ENCODE measurements at regions not wholly inside any gene's neighbourhood (a gene's known extent, or its start where the extent isn't known, plus 50 kb on each side); places are given as distances from the start of the nearest gene placed in this dataset.

DNA sequence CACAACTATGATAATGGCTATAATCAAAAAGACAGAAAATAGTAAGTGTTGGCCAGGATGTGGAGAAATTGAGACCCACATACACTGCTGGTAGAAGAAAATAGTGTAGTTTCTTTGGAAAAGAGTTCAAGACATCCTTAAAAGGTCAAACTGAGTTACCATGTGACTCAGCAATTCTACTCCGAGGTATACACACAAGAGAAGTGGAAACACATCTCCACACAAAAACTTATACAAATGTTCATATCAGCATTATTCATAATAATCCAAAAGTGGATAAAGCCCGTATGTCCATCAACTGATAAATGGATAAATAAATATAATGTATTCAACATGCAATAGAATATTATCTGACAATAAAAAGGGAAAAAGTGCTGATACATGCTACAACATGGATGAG lies 532.2 kb downstream of the NR2F1-AS1 start:
- DNase-seq = no peak

DNA sequence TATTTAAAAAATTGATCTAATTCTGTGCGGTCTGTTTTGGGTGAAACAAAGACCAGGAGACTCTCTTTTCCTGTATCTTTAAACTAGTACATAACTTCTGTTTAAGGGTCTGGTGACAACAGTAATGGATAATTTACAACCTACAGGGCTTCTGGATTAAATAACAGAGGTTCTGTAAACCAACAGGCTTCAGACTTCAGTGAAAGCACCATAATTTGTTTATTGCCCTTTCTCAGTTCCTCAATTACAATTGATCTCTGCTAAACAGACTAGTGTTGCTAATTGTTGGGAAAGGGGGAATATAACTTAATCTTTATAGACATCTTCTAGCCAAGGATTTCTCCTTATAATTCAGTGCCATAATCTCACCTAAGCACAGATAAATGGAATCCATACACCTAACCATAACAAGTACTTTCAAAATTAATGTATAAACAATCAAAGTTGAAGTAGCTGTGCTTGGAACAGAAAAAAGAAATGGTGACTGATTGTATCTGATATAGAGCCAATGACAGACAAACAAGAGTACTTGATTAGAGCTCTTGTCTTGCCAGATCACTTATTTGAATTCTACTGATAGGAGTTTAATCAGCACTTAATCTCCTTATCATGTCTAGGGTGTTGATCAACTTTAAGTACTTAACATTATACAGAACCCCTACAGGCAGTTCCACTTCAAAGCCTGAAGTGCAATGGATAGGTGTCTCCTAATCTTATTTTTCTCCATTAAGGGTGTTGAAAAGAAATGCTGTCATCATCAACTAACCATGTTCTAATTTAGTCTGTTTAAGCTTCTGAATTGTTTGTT lies 536.0 kb downstream of the NR2F1-AS1 start:
- DNase-seq = no peak

DNA sequence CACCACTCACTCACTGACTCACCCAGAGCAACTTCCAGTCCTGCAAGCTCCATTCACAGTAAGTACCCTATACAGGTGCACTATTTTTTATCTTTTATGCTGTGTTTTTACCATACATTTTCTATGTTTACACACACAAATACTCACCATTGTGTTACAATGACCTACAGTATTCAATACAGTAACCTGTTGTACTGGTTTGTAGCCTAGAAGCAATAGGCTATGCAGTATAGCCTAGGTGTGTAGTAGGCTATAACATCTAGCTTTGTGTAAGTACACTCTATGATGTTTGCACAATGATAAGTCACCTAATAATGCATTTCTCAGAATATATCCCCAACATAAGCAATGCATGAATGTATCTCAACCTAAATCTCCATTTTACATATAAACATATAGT lies 541.1 kb downstream of the NR2F1-AS1 start:
- no peak for DNase-seq

DNA sequence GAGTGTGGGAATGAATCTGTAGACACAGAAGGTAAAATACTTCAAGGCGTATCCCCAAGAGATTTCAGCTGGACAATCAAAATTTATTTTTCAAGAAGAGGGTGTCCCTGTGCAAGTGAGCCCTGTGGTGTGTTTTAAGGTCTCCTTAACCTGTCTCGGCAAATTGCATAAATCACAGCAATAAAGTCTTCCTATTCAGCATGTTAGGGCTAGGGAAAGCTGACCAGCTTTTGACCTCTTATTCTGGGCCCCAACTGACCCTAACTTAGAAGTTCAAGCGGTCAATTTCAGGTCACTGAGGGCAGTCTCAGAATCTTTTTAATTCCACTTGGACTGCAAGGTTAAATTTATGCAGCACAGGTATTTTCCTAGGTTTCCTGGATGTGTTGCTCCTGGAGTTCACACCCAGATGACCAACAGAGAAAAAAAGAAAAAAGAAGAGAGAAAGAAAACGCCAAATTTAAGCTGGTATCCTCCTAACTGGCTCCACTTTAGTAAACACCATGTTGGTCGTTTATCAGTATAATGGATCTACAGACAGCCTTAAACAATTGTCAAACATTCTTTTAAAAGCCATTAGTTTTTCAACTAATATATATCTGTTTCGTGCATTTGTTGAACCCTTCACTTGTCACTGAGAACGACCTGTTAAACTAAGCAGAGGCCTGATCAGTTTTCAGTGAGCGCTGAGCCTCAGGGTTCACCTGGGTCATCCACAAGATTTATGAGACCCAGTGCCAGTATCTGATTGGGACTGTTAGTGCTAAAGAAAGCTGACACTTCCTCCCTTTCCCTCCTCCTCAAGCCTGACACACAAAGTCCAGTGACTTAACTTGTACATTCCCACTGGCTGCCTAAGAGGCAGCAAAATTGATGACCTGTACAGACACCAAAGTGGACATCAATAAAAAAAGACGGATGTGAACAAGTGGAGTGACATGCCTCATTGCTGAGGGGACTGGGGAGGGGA lies 546.1 kb downstream of the NR2F1-AS1 start:
- no peak for DNase-seq

DNA sequence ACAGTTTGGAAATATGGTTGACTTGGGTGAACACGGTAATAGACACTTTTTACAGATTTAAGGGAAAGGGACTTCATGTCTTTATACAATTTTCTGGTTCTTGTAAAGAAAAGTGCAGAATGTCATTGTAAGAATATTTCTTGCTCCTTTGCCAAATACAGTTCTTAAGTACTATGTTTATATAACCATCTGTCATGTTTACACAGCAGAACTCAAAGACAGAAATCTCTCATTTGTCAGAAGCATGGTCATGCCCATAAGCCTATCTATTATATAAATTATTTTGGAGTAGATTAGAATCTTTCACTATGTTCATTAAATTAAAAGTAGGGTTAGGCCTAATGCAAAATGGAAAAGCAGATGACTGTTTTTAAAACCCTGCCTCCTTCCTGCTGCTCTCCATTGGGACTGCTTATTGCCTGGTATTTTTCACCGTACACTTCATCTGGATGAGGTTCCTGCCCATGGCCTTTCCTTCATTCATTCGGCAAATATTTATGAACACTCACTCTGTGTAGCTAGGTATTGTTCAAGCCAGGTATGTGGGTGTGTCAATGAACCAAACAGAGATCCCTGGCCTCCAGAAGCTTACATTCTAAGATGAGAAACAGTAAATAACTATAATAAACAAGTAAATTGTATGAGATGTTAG lies 558.1 kb downstream of the NR2F1-AS1 start:
- DNase-seq = no peak

DNA sequence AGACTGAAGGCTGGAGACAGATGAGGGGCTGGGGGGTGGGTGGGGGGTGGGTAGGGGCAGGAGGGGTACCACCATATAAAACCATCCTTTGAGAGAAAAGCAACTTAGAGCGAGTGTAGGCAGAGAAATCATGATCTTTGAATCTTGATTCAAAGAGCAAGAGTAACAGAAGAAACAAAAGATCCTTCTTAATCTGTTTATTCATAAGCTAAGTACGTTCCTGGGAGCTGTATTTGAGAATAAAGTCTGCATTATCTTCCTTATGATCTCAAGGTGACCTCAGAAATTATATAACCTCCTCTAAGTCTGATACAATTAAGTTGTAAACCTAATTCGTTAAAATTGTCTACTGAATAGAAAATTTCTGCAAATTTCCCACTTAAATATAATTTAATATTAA lies 558.8 kb downstream of the NR2F1-AS1 start:
- no peak for DNase-seq

DNA sequence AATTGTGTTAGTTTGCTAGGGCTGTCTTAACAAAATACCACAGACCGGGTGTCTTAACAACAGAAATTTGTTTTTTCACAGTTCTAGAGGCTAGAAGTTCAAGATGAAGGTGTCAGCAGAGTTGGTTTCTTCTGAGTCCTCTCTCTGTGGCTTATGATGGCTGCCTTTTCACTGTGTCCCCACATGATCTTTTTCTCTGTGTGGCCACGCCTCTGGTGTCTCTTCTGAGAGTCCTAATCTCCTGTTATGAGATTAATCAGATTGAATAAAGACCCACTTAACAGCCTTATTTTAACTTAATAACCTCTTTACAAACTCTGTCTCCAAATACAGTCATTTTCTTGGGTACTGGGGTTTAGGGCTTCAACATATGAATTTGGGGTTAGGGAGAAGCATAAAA lies 561.1 kb downstream of the NR2F1-AS1 start:
- DNase-seq = no peak

DNA sequence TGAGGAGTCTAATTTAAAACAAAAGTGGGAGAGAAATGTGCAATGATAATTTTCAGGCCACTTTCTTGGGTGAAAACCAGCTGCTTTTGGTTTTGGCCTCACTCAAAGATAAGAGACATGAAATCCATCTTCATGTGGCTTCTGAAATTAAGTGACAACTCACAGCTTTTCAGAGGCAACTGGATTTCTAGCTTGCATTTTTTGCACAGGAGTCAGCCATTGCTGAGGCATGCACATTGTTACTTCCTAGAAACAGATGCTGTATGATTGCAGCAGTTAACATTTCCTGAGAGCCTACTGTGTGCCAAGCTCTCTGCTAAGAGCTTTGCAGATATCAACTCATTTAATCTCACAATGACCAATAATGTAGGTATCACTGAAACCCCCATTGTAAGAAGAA lies 562.6 kb downstream of the NR2F1-AS1 start:
- DNase-seq = no peak

DNA sequence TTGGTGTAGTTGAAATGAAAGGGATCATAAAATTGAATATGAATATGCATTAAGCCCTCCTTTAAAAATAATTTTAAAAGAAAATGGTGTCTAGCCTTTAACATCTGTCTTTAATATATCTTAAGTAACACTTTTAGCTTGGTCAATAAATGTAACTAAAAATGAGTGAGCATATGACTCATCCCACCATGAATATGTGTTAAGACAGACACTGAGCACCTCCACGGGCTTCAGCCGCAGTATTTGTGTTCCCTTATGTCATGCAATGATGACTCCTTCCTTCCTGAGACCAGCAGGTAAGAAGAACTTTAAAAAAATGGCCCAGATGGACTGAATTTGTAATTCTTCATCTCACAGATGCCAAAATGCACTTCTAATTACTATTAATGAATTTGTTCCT lies 563.2 kb downstream of the NR2F1-AS1 start:
- DNase-seq = no peak

DNA sequence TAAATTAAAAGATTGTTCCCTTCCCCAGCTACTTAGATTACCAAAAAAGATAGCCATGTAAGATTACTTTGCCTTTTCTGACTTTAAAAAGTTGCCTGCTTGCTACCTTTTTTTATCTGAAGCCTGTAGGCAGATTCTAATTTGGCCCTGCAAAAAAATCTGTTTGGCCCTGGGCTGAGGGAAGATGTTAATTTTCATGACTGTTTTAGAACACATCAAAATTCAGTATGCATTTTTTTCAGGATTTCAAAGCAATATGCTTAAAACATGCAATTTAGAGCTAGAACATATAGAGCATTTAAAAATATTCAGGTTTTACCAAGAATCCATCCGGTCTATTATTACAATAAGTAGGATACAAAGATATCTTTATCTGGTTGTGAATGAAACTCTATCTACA lies 563.6 kb downstream of the NR2F1-AS1 start:
- no peak for DNase-seq

DNA sequence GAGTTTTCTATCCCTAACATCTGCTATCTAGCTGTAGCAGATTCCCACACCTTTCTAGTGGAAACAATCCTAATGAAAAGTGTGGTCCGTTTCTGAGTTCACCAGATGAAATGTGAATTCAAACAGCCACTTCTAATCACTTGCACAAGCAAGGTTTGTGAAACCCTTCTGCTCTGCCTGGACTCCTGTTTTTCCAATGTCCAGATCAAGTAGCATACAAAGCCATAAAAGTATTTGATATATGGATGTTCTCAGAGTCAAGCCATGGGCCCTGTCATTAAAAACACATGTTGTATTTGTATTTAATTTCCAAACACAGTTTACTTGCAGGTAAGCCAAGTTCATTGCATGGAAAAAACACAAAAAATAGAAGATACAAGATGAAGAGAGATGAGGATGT lies 570.4 kb downstream of the NR2F1-AS1 start:
- DNase-seq = no peak

DNA sequence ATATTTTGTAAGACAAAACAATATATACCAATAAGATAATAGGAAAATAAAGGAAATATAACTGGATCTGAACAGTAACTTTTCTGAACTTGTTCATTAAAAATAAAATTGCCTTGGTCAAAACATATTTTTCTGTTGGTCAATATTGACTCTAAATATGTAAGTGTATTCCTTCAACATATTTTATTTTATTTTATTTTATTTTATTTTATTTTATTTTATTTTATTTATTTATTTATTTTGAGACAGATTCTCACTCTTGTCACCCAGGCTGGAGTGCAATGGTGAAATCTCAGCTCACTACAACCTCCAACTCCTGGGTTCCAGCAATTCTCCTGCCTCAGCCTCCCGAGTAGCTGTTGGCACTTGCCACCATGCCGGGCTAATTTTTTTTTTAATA lies 571.0 kb downstream of the NR2F1-AS1 start:
- DNase-seq = no peak

DNA sequence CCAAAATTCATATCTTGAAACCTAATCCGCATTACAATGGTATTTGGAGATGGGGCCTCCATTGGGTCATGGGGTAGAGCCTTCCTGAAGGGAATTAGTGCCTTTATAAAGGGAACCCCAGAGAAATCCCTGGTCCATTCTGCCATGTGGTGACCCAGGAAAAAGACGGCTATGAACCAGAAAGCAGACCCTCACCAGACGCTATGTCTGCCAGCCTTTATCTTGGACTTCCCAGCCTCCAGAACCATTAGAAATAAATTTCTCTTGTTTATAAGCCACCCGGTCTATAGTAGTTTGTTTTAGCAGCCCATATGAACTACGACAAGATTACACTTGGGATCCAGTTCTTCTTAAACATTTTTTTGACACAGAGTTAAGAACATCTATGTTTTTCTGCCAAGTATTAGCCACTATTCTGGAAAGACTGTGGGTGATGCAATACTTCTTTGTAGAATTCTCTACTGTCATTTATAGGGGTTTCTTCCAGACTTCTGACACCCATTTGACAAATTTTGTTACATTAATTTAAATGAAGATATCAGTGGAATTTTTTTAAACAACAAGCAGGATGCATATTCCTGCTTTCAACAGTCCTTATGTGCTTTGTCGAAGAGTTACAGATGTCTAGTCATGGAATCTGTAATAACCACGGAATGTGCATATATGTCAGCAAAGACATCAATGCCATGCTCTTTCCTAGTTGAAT lies 572.4 kb downstream of the NR2F1-AS1 start:
- DNase-seq = no peak

DNA sequence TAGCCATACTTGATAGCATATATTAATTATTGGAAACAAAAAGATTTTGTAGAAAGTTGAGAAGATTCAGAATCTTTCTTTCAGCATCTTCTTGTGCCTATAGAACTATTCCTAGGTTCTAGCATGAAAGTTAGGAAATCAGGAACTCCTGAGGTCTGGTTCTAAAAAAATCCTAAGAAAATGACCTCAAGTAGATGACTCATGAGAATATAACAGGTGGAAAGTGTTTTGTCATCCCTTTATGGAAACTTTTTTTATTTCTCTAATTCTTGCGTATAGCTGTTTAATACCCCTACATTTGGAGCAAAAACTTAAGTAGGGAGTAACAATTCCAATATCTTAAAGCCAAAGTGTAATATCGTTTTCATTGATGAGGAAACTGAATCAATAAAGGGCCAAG lies 574.1 kb downstream of the NR2F1-AS1 start:
- DNase-seq = no peak

DNA sequence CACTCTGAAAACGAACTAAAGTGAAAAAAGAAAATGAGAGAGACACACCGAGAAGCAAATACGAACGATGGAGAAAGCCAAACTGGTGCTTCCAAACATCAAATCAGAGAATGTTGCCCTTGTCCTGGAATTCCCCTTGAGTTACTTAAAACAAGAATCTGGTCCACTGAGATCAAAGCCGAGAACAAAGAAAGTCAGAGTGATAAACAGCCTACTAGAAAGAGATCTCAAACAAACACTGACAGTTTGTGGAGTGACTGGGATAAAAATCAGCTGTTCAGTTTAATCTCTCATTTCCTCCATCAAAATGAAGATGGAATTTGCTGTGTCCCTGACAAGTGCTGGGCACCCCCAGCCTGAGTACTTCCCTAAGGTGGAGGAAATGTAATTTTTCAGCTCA lies 582.6 kb downstream of the NR2F1-AS1 start:
- DNase-seq = no peak

DNA sequence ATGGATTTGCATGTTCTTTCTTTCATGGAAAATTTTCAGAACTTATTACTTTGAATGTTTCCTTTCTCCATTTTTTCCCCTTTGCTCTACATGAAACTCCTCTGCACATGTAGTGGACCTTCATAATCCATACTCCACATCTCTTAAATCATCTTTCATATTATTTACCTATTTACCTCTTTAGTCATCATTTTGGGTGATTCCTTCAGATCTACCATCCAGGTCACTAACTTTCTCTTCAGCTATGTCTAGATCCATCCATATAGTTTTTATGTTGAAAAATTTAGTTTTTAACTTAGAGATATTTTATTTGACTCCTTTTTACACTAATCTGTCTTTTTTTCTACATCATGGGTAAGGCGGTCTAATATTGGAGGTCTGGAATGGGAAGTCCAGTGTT lies 586.6 kb downstream of the NR2F1-AS1 start:
- no peak for DNase-seq

DNA sequence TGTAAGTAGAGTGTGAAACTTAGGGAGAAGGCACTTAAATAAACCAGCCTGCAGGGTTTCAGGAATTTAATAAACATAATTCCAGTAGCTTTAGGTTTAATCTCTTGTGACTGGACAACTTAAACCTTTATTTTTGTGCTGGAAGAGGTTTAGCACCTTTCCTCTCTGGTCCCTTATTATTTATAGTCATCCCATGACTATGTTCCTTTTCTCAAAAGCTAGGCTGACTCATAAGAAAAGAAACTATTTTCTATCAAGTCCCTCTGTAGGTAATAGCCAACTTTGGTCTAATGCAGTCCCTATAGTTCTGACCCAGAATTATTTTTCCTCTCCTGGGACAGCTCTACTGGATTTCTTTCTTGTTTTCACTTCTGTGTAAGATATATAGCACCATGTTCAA lies 588.9 kb downstream of the NR2F1-AS1 start:
- DNase-seq = no peak

DNA sequence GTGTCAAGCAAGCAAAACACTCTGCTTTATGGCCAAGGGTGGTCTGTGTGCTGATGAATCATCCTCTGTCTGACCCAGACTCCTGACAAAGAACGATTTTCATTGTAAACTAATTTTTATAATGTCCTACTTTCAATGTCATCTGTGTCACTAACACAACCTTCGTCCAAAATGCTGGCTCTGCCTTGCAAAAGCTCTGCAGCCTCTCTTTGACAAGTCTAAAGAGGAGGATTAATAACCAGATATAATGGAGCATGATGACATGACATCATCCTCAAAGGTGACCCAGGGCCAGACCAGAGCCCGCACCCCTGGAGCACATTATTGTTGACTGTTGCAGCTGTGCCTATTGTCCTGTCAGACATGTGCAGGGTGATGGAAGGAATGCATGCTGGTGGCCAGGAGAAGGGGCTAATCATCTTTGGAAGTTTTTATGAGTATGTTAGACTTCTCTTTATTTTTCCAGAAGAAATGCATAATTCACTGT lies 589.4 kb downstream of the NR2F1-AS1 start:
- no peak for DNase-seq

DNA sequence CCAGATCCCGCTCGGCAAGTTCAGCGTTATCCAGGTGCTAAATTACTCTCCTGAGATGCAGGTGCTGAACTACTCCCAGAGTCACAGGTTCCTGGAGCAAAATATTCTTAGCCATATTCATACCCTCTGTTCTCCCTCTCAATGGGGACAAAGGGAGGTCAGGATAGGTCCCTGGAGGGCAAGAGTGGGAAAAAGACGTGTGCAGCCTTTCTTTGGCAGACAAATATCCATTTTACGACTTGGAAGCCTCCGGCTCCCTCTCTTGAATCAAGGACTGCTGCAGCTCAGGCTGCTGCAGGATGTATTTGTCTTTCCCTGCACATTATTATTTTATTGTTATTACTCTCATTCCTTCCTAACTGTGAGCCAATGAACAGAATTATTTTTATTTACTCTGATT lies 590.2 kb downstream of the NR2F1-AS1 start:
- DNase-seq = no peak

DNA sequence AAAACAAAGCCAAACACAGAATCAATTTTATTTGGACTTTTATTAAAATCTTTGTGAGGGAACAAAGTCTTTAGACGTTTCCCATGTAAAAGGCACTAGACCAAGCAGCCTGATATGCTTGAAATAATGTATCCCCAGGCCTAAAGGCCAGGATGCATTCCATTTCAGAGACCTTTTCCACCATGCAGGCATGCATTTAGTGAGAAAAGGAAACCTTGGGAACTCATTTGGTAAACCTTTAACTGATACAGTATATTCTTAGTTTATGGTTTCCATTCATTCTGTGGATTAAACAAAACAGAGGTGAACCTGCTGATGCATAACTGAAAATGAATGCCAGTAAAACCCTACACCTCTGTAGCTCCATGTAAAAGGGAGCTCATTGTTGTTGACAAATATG lies 600.0 kb downstream of the NR2F1-AS1 start:
- no peak for DNase-seq

DNA sequence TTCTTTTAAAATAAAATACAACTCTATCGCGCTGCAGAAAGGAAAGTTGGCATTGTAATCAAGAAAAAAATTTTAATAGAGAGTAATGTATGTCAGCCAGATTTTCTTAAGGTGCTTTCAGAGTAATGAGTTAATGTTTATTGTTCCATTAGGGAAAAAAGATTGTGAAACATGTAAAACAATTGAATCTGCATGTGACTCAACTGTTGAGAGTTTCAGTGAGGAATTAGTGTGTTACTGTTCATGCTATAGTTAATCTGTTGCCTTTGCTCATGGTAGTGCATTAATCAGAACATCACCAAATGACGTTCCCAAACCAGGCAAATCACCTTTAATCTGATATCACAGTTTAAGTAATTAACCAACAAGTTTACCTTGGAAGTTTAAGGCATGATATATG lies 600.5 kb downstream of the NR2F1-AS1 start:
- DNase-seq = no peak

DNA sequence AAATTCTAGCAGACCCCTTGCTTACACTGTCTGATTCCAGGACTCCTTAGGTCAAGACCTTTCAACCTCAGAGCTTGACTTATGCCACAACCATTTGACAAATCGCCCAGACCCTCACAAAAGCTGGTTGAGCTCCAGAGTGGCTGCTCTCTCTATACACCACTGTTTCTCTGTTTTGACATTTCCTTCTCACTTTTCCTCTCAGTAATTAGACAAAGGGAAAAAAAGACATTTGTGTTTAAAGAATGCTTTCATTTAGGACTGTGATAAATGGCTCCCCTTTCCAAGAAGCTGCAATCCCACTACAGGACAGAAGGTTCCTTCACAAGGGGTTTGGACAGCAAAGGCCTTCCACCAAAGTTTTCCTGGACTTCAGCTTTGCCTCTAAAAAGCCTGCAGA lies 601.3 kb downstream of the NR2F1-AS1 start:
- no peak for DNase-seq

Measured in NCI-H1092 treated with DMSO at 0.1 percent for 48 hours (cell line).